Subcutaneous abdominal adipose tissue (tissue), 5 donors: ENCODE measurements at regions not wholly inside any gene's neighbourhood (a gene's known extent, or its start where the extent isn't known, plus 50 kb on each side); places are given as distances from the start of the nearest gene placed in this dataset.

Experiments
- H3K27ac ChIP-seq: one replicate; pipeline ENCODE4 v1.7.0; 2013; ENCODE audit warnings: low read depth, mild to moderate bottlenecking, inconsistent platforms, low read length, moderate library complexity
- H3K27me3 ChIP-seq, 5 donors: one replicate each; pipeline ENCODE4 v1.7.0; 2013; ENCODE audit warnings: low read length in 5 of 5, inconsistent platforms in 1 of 5; ENCODE audit not compliant: control insufficient read depth in 5 of 5, insufficient read depth in 4 of 5
- H3K36me3 ChIP-seq, 5 donors: one replicate each; pipeline ENCODE4 v1.7.0; 2013; ENCODE audit warnings: low read length in 5 of 5; ENCODE audit not compliant: control insufficient read depth in 5 of 5, insufficient read depth in 5 of 5
- H3K4me1 ChIP-seq, 5 donors: one replicate each; pipeline ENCODE4 v1.7.0; 2013; ENCODE audit warnings: low read length in 5 of 5, mild to moderate bottlenecking in 3 of 5, moderate library complexity in 1 of 5; ENCODE audit not compliant: control insufficient read depth in 5 of 5, insufficient read depth in 5 of 5
- H3K4me3 ChIP-seq, 5 donors: one replicate each; pipeline ENCODE4 v1.7.0; 2013; ENCODE audit warnings: low read length in 5 of 5, low read depth in 1 of 5
- H3K9ac ChIP-seq, 5 donors: one replicate each; pipeline ENCODE4 v1.7.0; 2013; ENCODE audit warnings: low read length in 5 of 5, mild to moderate bottlenecking in 4 of 5, moderate library complexity in 3 of 5
- H3K9me3 ChIP-seq, 5 donors: one replicate each; pipeline ENCODE4 v1.7.0; 2013; ENCODE audit warnings: low read length in 5 of 5; ENCODE audit not compliant: control insufficient read depth in 5 of 5
- donor health status: healthy.
- donor health status: healthy.
- donor health status: healthy.
- donor health status: healthy.
- donor health status: healthy.

DNA sequence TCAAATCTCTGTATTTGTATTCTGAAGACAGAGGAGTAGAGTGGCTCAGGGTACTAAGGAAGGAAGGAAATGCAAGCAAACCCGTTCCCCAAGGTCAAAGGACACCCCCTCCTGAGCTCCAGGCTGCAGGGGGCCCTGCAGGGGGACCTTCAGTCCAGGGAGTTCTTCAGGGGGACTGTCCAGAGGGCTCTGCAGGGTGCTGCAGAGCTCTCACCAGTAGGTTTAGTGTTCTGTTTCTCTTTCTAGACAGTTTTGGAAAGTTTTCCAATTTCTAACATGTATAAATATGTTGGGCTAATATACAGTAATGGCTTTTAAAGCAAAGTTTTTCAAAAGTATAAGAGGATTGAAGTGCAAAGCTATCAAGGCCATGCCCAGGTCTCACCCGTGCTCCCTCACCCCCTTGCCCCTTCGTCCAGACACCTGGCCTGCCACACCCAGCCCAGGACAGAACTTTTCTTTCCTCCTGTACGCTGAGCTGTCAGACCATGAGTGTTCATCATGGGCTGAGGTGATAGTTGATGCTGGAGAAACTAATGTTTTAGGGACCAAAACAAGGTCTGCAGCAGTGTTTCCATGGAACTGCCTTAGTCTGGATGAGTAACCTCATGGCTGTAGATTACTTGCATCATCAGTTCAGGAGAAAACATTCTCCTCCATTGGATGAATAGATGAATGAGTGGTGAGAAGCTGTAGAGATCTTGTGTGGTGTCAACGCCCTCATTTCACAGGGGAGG is 134.2 kb downstream of the GLI2 start:
- Histone ChIP-seq H3K36me3 (no peaks in the 10 kb centered on the region), H3K9ac (no peak overlapping the region), H3K4me1 (peaks cover 3 to 22% (median 21%) of the 10 kb centered on the region in 5 donors), H3K4me3 (no peak overlapping the region), H3K9me3 (no peaks in the 10 kb centered on the region), H3K27ac (no peak overlapping the region), H3K27me3 (peaks cover 2 to 40% (median 16%) of the 10 kb centered on the region in 5 donors)

DNA sequence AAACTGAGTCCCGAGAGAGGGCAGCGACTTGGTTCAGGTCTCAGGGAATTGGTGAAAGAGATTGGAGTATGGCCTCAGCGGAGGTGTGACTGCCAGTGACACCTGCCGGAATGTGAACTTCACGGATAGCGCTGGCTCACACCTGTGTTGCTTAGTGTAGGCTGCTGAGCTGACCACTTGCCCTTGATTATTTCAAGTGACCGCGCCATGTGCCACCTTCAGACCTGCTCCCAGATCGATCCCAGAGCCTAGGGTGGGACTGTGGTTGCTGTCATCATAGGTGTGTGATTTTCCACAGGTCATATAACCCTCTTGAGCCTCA is 134.8 kb downstream of the GLI2 start:
- Histone ChIP-seq H3K36me3 (no peaks in the 10 kb centered on the region), H3K9me3 (no peaks in the 10 kb centered on the region), H3K4me3 (no peak overlapping the region), H3K4me1 (peaks cover 3 to 25% (median 22%) of the 10 kb centered on the region in 5 donors), H3K27me3 (peaks cover 5 to 39% (median 18%) of the 10 kb centered on the region in 5 donors), H3K9ac (no peak overlapping the region), H3K27ac (no peak overlapping the region)

DNA sequence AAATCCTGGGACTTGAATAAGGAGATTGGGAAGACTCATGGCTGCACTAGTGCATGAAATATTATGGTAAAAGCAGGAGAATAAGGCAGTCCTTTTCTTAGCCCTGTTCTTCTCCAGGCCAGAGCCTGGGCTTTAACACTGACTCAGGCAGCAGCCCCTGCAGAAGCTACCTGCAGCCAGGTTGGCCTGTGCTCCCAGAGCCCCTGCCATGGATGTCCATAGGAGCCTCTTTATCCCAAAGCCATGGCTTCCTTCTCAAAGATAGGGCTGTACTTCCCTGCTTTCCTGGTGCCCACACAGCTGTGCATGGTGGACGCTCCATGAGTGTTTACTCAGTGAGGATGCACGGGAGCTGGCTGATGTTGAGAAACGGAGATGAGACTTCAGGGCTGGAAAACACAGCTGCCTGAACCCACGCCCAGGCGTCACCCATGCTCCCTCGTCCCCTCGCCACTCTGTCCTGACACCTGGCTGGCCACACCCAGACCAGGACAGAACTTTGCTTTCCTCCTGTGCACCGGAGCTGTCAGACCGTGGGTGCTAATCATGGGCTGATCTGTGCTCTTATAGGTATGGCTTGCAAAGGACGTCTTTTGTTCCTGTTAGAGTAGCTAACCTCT is 135.5 kb downstream of the GLI2 start:
- peaks cover 3 to 25% (median 23%) of the 10 kb centered on the region in 5 donors for H3K4me1 ChIP-seq

DNA sequence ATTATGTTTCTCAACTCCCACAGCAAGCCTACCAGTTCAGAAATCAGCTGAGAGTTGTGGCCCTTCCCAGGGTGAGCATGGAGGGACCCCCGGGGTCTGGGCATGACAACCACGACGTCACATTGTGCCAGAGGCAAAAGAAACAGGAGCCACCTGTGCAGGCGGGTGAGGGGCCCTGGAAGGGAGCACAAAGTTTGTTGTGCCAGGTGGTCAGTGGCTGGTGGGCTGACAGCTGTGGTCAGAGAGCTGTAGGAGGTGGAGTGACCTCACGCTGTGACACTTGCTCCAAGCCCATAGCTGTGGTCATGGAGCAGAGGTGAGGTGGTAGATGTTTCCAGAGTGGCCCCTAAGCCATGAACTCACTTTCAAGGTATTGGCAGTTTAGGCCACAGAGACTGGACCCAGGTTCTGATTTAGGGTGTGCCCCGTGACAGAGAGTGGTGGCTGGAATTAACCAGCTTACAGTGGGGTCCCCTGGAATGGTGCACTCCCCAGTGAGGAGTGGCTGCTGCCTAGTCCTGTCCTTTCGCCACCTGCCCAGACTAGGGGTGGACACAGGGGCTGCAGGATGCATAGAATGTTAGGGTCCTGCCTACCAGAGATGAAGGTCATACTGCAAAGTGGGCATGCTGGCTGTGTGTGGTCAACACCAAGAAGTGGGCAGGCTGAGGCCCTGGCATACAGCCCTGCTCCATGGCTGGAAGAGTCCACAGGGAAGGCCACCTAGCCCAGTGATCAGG is 136.4 kb downstream of the GLI2 start:
- H3K4me1 ChIP-seq: peaks cover 3 to 21% (median 19%) of the 10 kb centered on the region in 5 donors

More for the DNA sequence above, 135.5 kb downstream of the GLI2 start:
- Histone ChIP-seq H3K4me3 (no peak overlapping the region), H3K27ac (no peak overlapping the region), H3K36me3 (no peaks in the 10 kb centered on the region), H3K27me3 (peaks cover 7 to 32% (median 21%) of the 10 kb centered on the region in 5 donors), H3K9me3 (no peaks in the 10 kb centered on the region), H3K9ac (no peak overlapping the region)

DNA sequence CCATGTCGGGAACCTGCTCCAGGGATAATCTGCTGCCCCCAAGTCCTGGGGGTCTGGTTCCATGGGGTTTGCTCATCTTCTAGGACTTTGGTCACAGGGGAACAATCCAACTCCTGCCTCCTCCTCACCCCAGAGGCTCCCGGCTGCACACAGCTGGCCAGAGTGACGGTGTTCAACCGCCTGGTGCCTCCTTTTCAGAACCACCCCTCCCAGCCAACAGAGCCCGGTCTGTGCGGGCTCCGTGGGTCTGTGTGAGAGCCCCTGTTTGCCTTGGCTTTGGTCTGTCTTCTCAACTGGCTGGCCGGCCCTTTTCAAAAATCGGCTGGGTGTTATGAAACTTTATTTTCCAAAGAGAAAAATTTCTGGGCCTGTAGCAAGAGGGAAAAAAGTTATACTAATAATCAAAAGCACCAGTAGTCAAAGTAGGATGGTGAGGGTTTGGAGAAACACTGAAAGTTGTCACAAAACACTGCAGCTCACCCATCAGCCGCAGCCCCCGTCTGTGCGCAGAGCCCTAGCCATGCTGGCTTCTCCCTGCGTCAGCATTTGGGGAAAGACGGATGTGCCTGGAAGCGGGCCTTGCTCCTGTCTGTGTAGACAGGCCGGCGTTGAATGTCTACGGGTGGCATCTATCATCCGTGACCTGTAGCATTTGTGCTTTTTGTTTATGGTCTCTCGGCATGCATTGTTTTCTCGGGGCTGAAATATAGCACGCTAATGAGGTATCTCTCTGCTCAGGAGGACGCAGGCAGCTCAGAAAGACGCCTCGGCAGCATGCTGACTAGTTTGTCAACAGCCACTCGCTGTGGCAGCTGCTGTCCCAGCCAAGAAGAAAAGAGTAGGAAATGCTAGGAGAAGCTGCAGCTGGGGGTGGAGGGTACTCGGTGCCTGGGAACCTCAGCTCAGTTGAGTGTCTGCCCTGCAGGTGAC is 138.6 kb downstream of the GLI2 start:
- Histone ChIP-seq H3K36me3 (no peaks in the 10 kb centered on the region), H3K27ac (no peak overlapping the region), H3K27me3 (peaks cover 7 to 20% (median 16%) of the 10 kb centered on the region in 5 donors), H3K4me1 (peaks cover 0 to 4% (median 2%) of the 10 kb centered on the region in 5 donors), H3K9ac (no peak overlapping the region), H3K9me3 (no peaks in the 10 kb centered on the region), H3K4me3 (no peak overlapping the region)

More for the DNA sequence above, 136.4 kb downstream of the GLI2 start:
- H3K4me3 ChIP-seq: no peak overlapping the region
- no peak overlapping the region for H3K9ac ChIP-seq
- H3K27ac ChIP-seq: no peak overlapping the region
- no peaks in the 10 kb centered on the region for H3K9me3 ChIP-seq
- H3K36me3 ChIP-seq: no peaks in the 10 kb centered on the region
- peaks cover 7 to 25% (median 15%) of the 10 kb centered on the region in 5 donors for H3K27me3 ChIP-seq

DNA sequence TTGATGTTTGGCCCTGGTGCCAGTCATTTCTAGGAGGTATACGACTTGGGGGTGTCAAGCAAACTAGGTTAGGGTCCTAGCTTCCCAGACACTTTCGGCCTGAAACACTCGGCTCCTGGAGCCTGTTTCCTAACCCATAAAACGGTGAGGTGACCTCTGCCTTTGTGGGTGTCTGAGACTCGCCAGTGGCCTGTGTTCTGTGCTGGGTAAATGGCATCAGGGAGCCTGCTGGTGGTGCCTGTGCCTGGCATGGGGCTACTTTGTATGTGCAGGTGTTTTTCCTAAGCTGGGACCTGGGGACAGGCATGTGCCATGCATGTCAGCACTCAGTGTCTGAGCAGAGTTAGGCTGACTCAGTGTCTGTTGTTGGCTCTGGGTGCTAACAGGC is 139.2 kb downstream of the GLI2 start:
- H3K27ac ChIP-seq: no peak overlapping the region
- H3K9ac ChIP-seq: no peak overlapping the region
- no peak overlapping the region for H3K4me3 ChIP-seq
- no peaks in the 10 kb centered on the region for H3K36me3 ChIP-seq
- peaks cover 7 to 20% (median 18%) of the 10 kb centered on the region in 5 donors for H3K27me3 ChIP-seq
- no peaks in the 10 kb centered on the region for H3K9me3 ChIP-seq
- H3K4me1 ChIP-seq: peaks cover 0 to 3% (median 2%) of the 10 kb centered on the region in 5 donors

DNA sequence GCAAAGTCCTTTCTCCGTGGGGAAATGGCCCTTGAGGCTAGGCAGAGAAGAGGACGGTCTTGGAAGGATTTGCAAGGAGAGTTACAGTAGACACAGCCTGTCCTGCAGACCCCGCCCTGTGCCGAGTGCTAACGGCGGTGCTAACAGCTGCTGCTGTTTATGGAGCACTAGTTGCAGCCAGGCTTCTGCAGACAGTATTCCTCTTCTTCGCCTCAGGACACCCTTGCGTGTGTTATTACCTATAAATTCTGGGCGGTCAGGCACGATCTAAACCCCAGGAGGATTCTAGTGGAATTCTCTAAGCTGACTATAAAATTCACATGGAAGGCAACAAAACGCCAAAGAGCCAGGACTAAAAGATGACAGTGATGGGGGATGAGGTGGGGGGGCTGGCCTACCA is 139.8 kb downstream of the GLI2 start:
- Histone ChIP-seq H3K9me3 (no peaks in the 10 kb centered on the region), H3K4me3 (no peak overlapping the region), H3K27ac (no peak overlapping the region), H3K4me1 (peaks cover 0 to 3% (median 2%) of the 10 kb centered on the region in 5 donors), H3K36me3 (no peaks in the 10 kb centered on the region), H3K27me3 (peaks cover 7 to 21% (median 18%) of the 10 kb centered on the region in 5 donors), H3K9ac (no peak overlapping the region)

DNA sequence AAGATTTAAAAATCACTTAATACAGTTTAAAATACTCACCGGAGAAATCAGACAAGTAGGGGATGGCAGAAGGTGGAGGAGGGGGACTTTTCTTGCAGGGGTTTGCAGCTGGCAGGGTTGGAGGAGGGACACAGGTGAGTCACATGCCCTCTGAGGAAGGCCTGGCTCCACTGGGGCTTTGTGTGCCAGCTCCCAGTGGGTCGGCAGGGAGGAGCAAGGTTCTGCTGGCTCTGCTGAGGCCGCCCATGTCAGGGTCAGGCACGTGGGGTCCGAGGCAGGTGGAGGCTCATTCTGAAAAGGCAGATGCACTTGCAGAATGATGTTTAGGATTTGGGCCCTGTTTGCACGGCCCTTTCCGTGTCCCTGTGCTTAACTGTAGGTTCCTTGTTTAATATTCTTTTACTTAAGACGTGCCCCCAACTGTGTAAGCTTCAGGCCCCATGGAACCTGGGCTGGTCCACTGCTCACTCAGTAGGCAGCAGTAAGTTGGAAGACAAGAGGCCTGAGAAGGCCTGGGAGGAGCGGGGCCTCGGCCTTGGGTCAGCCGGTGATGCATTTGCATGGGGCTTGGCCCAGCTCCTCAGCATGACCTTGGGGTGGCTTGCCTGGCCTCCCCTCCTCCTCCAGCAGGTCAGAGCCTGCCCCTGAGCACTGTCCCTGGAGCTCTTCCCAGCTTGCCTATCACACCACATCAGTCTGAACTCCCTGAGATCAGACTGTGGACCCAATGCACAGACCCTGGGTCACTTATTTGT is 141.0 kb downstream of the GLI2 start:
- Histone ChIP-seq H3K4me1 (peaks cover 0 to 3% (median 2%) of the 10 kb centered on the region in 5 donors), H3K27ac (no peak overlapping the region), H3K4me3 (no peak overlapping the region), H3K36me3 (no peaks in the 10 kb centered on the region), H3K9me3 (no peaks in the 10 kb centered on the region), H3K9ac (no peak overlapping the region), H3K27me3 (peaks cover 7 to 21% (median 15%) of the 10 kb centered on the region in 5 donors)

DNA sequence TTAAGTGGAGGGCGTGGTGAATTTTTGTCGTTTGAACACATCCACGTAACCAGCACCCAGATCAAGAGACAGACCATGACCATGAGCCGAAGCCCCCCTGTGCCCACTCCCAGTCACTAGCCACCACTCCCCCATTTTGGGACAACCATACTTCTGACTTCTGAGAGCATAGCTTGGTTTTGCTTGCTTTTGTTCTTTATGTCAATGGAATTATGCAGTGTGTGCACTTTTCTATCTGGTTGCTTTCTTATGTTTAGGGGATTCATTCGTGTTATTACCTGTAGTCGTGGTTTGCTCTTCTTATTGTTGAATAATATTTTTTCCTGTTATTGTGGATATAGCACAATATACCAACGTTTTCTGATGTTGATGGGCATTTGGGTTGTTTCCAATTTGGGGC is 141.7 kb downstream of the GLI2 start:
- peaks cover 11 to 26% (median 20%) of the 10 kb centered on the region in 5 donors for H3K27me3 ChIP-seq
- no peak overlapping the region for H3K4me3 ChIP-seq
- peaks cover 0 to 9% (median 5%) of the 10 kb centered on the region in 5 donors for H3K4me1 ChIP-seq
- no peak overlapping the region for H3K9ac ChIP-seq
- no peak overlapping the region for H3K27ac ChIP-seq
- no peaks in the 10 kb centered on the region for H3K36me3 ChIP-seq
- H3K9me3 ChIP-seq: no peaks in the 10 kb centered on the region
